ENCODE measurements at regions not wholly inside any gene's neighbourhood (a gene's known extent, or its start where the extent isn't known, plus 50 kb on each side); places are given as distances from the start of the nearest gene placed in this dataset.

GRCh38 chr12:24152270-24152669 lies 202.8 kb upstream of the SOX5 start:
- no peak overlapping the region for H3K27ac Mint-ChIP-seq
- H3K27me3 Mint-ChIP-seq: no peaks in the 10 kb centered on the region
- no peak overlapping the region for H3K4me3 Mint-ChIP-seq
- no peak for ATAC-seq (ENCODE audit: low read depth)
- no peaks in the 10 kb centered on the region for H3K36me3 Mint-ChIP-seq
- H3K4me1 Mint-ChIP-seq: peaks cover 2% of the 10 kb centered on the region
- no peaks in the 10 kb centered on the region for H3K9me3 Mint-ChIP-seq
- no peak for DNase-seq (ENCODE audit: low spot score in 2 of 2)

GRCh38 chr12:24143928-24144327 lies 194.5 kb upstream of the SOX5 start:
- H3K4me3 Mint-ChIP-seq: no peak overlapping the region

GRCh38 chr12:24139035-24139434 lies 189.6 kb upstream of the SOX5 start:
- Mint-ChIP-seq H3K4me3 (no peak overlapping the region), H3K36me3 (peaks cover 2% of the 10 kb centered on the region), H3K27me3 (no peaks in the 10 kb centered on the region), H3K4me1 (no peaks in the 10 kb centered on the region), H3K27ac (no peak overlapping the region), H3K9me3 (peaks cover 3% of the 10 kb centered on the region)
- DNase-seq (ENCODE audit: low spot score in 2 of 2) (no peak), ATAC-seq (ENCODE audit: low read depth) (no peak)

More at GRCh38 chr12:24143928-24144327, 194.5 kb upstream of the SOX5 start:
- no peak for ATAC-seq (ENCODE audit: low read depth)
- Mint-ChIP-seq H3K27ac (no peak overlapping the region), H3K27me3 (no peaks in the 10 kb centered on the region), H3K4me1 (no peaks in the 10 kb centered on the region), H3K36me3 (peaks cover 2% of the 10 kb centered on the region), H3K9me3 (peaks cover 3% of the 10 kb centered on the region)
- no peak for DNase-seq (ENCODE audit: low spot score in 2 of 2)

GRCh38 chr12:24138041-24138440 lies 188.6 kb upstream of the SOX5 start:
- ATAC-seq (ENCODE audit: low read depth): peak; percentile 56
- no peaks in the 10 kb centered on the region for H3K36me3 Mint-ChIP-seq
- H3K4me1 Mint-ChIP-seq: no peaks in the 10 kb centered on the region
- no peak overlapping the region for H3K4me3 Mint-ChIP-seq
- no peak for DNase-seq (ENCODE audit: low spot score in 2 of 2)
- no peaks in the 10 kb centered on the region for H3K27me3 Mint-ChIP-seq
- H3K27ac Mint-ChIP-seq: no peak overlapping the region
- no peaks in the 10 kb centered on the region for H3K9me3 Mint-ChIP-seq

GRCh38 chr12:24135158-24135850 lies 185.8 kb upstream of the SOX5 start:
- Mint-ChIP-seq H3K9me3 (no peaks in the 10 kb centered on the region), H3K4me1 (no peaks in the 10 kb centered on the region), H3K36me3 (no peaks in the 10 kb centered on the region), H3K27ac (no peak overlapping the region), H3K4me3 (no peak overlapping the region), H3K27me3 (no peaks in the 10 kb centered on the region)
- ATAC-seq (ENCODE audit: low read depth) (no peak), DNase-seq (ENCODE audit: low spot score in 2 of 2) (no peak)

GRCh38 chr12:24134092-24134491 lies 184.6 kb upstream of the SOX5 start:
- DNase-seq (ENCODE audit: low spot score in 2 of 2): no peak
- no peaks in the 10 kb centered on the region for H3K9me3 Mint-ChIP-seq
- H3K4me1 Mint-ChIP-seq: no peaks in the 10 kb centered on the region
- no peaks in the 10 kb centered on the region for H3K27me3 Mint-ChIP-seq
- no peaks in the 10 kb centered on the region for H3K36me3 Mint-ChIP-seq
- no peak overlapping the region for H3K27ac Mint-ChIP-seq
- no peak overlapping the region for H3K4me3 Mint-ChIP-seq
- no peak for ATAC-seq (ENCODE audit: low read depth)

GRCh38 chr12:24133384-24133783 lies 183.9 kb upstream of the SOX5 start:
- DNase-seq (ENCODE audit: low spot score in 2 of 2): no peak
- Mint-ChIP-seq H3K27ac (no peak overlapping the region), H3K9me3 (no peaks in the 10 kb centered on the region), H3K36me3 (no peaks in the 10 kb centered on the region), H3K27me3 (peaks cover 1% of the 10 kb centered on the region), H3K4me1 (peaks cover 3% of the 10 kb centered on the region), H3K4me3 (no peak overlapping the region)
- no peak for ATAC-seq (ENCODE audit: low read depth)

- Mint-ChIP-seq H3K9me3 (no peaks in the 10 kb centered on the region), H3K4me3 (no peak overlapping the region), H3K27me3 (peaks cover 1% of the 10 kb centered on the region), H3K27ac (peak overlapping the region; percentile 15), H3K36me3 (no peaks in the 10 kb centered on the region), H3K4me1 (peaks cover 9% of the 10 kb centered on the region)
- ATAC-seq (ENCODE audit: low read depth): peak; percentile 68
- no peak for DNase-seq (ENCODE audit: low spot score in 2 of 2)
Observed at GRCh38 chr12:24127919-24128721, 178.7 kb upstream of the SOX5 start.

GRCh38 chr12:24125280-24125679 lies 175.8 kb upstream of the SOX5 start:
- H3K36me3 Mint-ChIP-seq: no peaks in the 10 kb centered on the region
- no peak for ATAC-seq (ENCODE audit: low read depth)
- peaks cover 9% of the 10 kb centered on the region for H3K4me1 Mint-ChIP-seq

GRCh38 chr12:24121911-24122310 lies 172.4 kb upstream of the SOX5 start:
- no peaks in the 10 kb centered on the region for H3K4me1 Mint-ChIP-seq
- no peak overlapping the region for H3K4me3 Mint-ChIP-seq
- H3K36me3 Mint-ChIP-seq: no peaks in the 10 kb centered on the region
- ATAC-seq (ENCODE audit: low read depth) (no peak), DNase-seq (ENCODE audit: low spot score in 2 of 2) (no peak)
- H3K9me3 Mint-ChIP-seq: no peaks in the 10 kb centered on the region
- no peak overlapping the region for H3K27ac Mint-ChIP-seq
- H3K27me3 Mint-ChIP-seq: no peaks in the 10 kb centered on the region

More at GRCh38 chr12:24125280-24125679, 175.8 kb upstream of the SOX5 start:
- Mint-ChIP-seq H3K4me3 (no peak overlapping the region), H3K27ac (no peak overlapping the region), H3K9me3 (no peaks in the 10 kb centered on the region), H3K27me3 (peaks cover 1% of the 10 kb centered on the region)
- no peak for DNase-seq (ENCODE audit: low spot score in 2 of 2)

GRCh38 chr12:24118668-24119067 lies 169.2 kb upstream of the SOX5 start:
- Mint-ChIP-seq H3K27ac (no peak overlapping the region), H3K27me3 (no peaks in the 10 kb centered on the region), H3K4me3 (no peak overlapping the region), H3K36me3 (no peaks in the 10 kb centered on the region), H3K4me1 (no peaks in the 10 kb centered on the region), H3K9me3 (no peaks in the 10 kb centered on the region)
- DNase-seq (ENCODE audit: low spot score in 2 of 2): no peak
- ATAC-seq (ENCODE audit: low read depth): no peak

- Mint-ChIP-seq H3K4me3 (no peak overlapping the region), H3K27me3 (no peaks in the 10 kb centered on the region), H3K36me3 (no peaks in the 10 kb centered on the region), H3K9me3 (no peaks in the 10 kb centered on the region), H3K4me1 (no peaks in the 10 kb centered on the region), H3K27ac (no peak overlapping the region)
- DNase-seq (ENCODE audit: low spot score in 2 of 2) (no peak), ATAC-seq (ENCODE audit: low read depth) (no peak)
Observed at GRCh38 chr12:24116548-24116947, 167.1 kb upstream of the SOX5 start.

GRCh38 chr12:24113701-24114100 lies 164.2 kb upstream of the SOX5 start:
- H3K36me3 Mint-ChIP-seq: no peaks in the 10 kb centered on the region
- no peak for ATAC-seq (ENCODE audit: low read depth)
- H3K4me1 Mint-ChIP-seq: no peaks in the 10 kb centered on the region
- H3K27ac Mint-ChIP-seq: no peak overlapping the region
- no peaks in the 10 kb centered on the region for H3K9me3 Mint-ChIP-seq
- H3K4me3 Mint-ChIP-seq: no peak overlapping the region
- DNase-seq (ENCODE audit: low spot score in 2 of 2): no peak
- H3K27me3 Mint-ChIP-seq: no peaks in the 10 kb centered on the region

- H3K4me1 Mint-ChIP-seq: no peaks in the 10 kb centered on the region
- no peak for DNase-seq (ENCODE audit: low spot score in 2 of 2)
- ATAC-seq (ENCODE audit: low read depth): no peak
- H3K4me3 Mint-ChIP-seq: no peak overlapping the region
- no peaks in the 10 kb centered on the region for H3K9me3 Mint-ChIP-seq
- H3K36me3 Mint-ChIP-seq: no peaks in the 10 kb centered on the region
- H3K27me3 Mint-ChIP-seq: no peaks in the 10 kb centered on the region
- no peak overlapping the region for H3K27ac Mint-ChIP-seq
Observed at GRCh38 chr12:24111616-24112015, 162.1 kb upstream of the SOX5 start.

- DNase-seq (ENCODE audit: low spot score in 2 of 2) (no peak), ATAC-seq (ENCODE audit: low read depth) (no peak)
- Mint-ChIP-seq H3K27ac (no peak overlapping the region), H3K4me1 (no peaks in the 10 kb centered on the region), H3K4me3 (no peak overlapping the region), H3K36me3 (no peaks in the 10 kb centered on the region), H3K9me3 (no peaks in the 10 kb centered on the region), H3K27me3 (no peaks in the 10 kb centered on the region)
Observed at GRCh38 chr12:24111086-24111485, 161.6 kb upstream of the SOX5 start.
